GM18861 (cell line): ENCODE measurements at regions not wholly inside any gene's neighbourhood (a gene's known extent, or its start where the extent isn't known, plus 50 kb on each side); places are given as distances from the start of the nearest gene placed in this dataset.
"Not testable (repeated sequence)": the region's sequence is repeated elsewhere in the genome, so short reads cannot be mapped to it uniquely, and the experiment has no call there.

Source experiments
- ATAC-seq: cut with Tn5 transposase; IDR thresholded peaks from one replicate; pipeline ENCODE4 v1.9.1; 2021; ENCODE audit not compliant: unreplicated experiment

- no peak for ATAC-seq
Observed at GRCh38 chr15:46892621-46893160, 824.6 kb upstream of the SEMA6D start.

GRCh38 chr15:46894644-46895043, 822.7 kb upstream of the SEMA6D start:
- ATAC-seq, result no peak

- no peak for ATAC-seq
Observed at GRCh38 chr15:46897266-46897665, 820.0 kb upstream of the SEMA6D start.

- ATAC-seq, result no peak
Observed at GRCh38 chr15:46901001-46901400, 816.3 kb upstream of the SEMA6D start.

GRCh38 chr15:46917721-46918252, 799.5 kb upstream of the SEMA6D start:
- no peak for ATAC-seq

GRCh38 chr15:46918462-46919140, 798.7 kb upstream of the SEMA6D start:
- no peak for ATAC-seq

- ATAC-seq, result no peak
Observed at GRCh38 chr15:46921891-46922290, 795.4 kb upstream of the SEMA6D start.

- no peak for ATAC-seq
Observed at GRCh38 chr15:46930426-46930825, 786.9 kb upstream of the SEMA6D start.

GRCh38 chr15:46933332-46933731, 784.0 kb upstream of the SEMA6D start:
- no peak for ATAC-seq

GRCh38 chr15:46934851-46935250, 782.5 kb upstream of the SEMA6D start:
- ATAC-seq, result no peak

- ATAC-seq, result no peak
Observed at GRCh38 chr15:46938169-46938568, 779.1 kb upstream of the SEMA6D start.

- no peak for ATAC-seq
Observed at GRCh38 chr15:46941241-46941640, 776.1 kb upstream of the SEMA6D start.

- ATAC-seq, result no peak
Observed at GRCh38 chr15:46946953-46947352, 770.4 kb upstream of the SEMA6D start.

- no peak for ATAC-seq
Observed at GRCh38 chr15:46955576-46955975, 761.7 kb upstream of the SEMA6D start.

GRCh38 chr15:46956456-46956855, 760.8 kb upstream of the SEMA6D start:
- no peak for ATAC-seq

GRCh38 chr15:46956881-46957280, 760.4 kb upstream of the SEMA6D start:
- no peak for ATAC-seq

- no peak for ATAC-seq
Observed at GRCh38 chr15:46960581-46960980, 756.7 kb upstream of the SEMA6D start.

- ATAC-seq, result no peak
Observed at GRCh38 chr15:46961795-46962194, 755.5 kb upstream of the SEMA6D start.

GRCh38 chr15:46988055-46988454, 729.2 kb upstream of the SEMA6D start:
- not testable (repeated sequence) for ATAC-seq

- no peak for ATAC-seq
Observed at GRCh38 chr15:46996359-46996758, 720.9 kb upstream of the SEMA6D start.

GRCh38 chr15:46997501-46997900, 719.8 kb upstream of the SEMA6D start:
- ATAC-seq, result no peak

GRCh38 chr15:47003568-47003967, 713.7 kb upstream of the SEMA6D start:
- no peak for ATAC-seq

GRCh38 chr15:47013446-47013845, 703.9 kb upstream of the SEMA6D start:
- ATAC-seq, result no peak
